ENCODE measurements at regions not wholly inside any gene's neighbourhood (a gene's known extent, or its start where the extent isn't known, plus 50 kb on each side); places are given as distances from the start of the nearest gene placed in this dataset.
"Not testable (repeated sequence)": the region's sequence is repeated elsewhere in the genome, so short reads cannot be mapped to it uniquely, and the experiment has no call there.

DNA sequence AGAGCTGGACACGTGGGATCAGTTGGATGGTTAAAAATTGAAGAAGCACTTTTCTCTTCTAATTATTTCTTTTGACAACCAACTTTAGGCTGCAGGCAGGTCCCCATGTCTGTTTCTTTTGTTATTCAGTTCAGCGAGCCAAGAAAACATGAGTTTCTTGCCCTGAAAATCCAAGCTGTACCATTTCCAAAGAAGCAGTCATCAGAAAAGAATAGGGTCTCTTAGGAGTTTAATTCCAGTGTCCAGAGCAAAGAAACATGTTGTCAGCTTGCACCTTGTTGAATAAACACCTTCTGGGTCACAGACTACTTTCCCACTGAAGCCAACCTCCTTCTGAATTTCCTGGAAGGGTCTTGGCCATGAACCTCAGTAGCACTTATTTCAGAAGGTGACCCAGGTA is 170.5 kb upstream of the COPS8 start:
- FAIRE-seq (no peak), DNase-seq (ENCODE audit: insufficient read length, low spot score) (no peak)

DNA sequence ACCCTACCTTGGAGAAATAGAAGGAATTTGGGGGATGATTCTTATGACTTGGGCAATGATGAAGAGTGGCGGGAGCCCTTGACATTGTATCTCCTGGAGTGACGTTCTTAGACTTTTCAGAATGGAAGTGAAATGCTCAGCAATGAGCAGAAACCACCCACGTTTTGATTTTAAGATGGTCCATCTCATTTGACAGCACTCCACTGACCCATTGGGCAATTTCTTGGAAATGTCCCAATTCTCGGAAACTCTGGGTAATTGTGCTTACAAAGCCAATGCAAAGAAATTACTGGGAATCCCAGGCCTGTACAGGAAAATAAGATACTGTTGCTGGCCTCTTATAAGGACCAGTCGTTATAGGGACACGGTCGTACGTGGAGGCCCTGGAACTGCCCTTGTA is 170.0 kb upstream of the COPS8 start:
- FAIRE-seq (no peak), DNase-seq (ENCODE audit: insufficient read length, low spot score) (no peak)
- no peak for TF ChIP-seq SPI1 (IDR thresholded peaks at IDR 0.05; ENCODE audit: low read depth, low read length)

More for the DNA sequence above, 170.5 kb upstream of the COPS8 start:
- no peak for TF ChIP-seq POU2F2 (IDR thresholded peaks at IDR 0.05; ENCODE audit: low read depth, low read length)
- TF ChIP-seq SPI1 (IDR thresholded peaks at IDR 0.05; ENCODE audit: low read depth, low read length), result no peak
- no peak for TF ChIP-seq POLR2AphosphoS5 (IDR thresholded peaks at IDR 0.05; ENCODE audit: low read depth, low read length)
- no peak for TF ChIP-seq POLR2A (IDR thresholded peaks at IDR 0.05; ENCODE audit: low read depth, low read length)
- no peak for TF ChIP-seq PAX5 (IDR thresholded peaks at IDR 0.05; ENCODE audit: insufficient read depth, low read length, severe bottlenecking)
- no peak for TF ChIP-seq TAF1 (IDR thresholded peaks at IDR 0.05; ENCODE audit: low read depth, low read length)

DNA sequence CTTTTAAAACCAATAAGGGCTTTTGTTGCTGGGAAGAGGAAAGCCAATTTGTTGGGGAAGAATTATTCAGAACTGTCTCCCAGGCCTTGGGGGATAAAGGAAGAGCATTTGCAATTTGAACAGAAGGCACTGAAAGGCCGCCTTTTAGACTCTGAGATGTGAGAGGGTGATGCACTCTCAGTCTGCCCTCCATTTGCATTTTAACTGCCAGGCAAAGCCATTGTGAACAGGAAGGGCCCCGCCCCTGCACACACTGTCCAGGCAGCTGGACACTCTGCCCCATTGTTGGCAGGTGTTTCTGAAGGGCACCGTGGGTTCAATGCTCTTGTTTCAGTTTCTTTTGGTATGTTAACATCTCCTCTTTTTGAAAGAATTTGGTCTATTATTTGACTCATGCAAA is 169.5 kb upstream of the COPS8 start:
- DNase-seq (ENCODE audit: insufficient read length, low spot score) (no peak), FAIRE-seq (no peak)
- no peak for TF ChIP-seq PAX5 (IDR thresholded peaks at IDR 0.05; ENCODE audit: insufficient read depth, low read length, severe bottlenecking)
- TF ChIP-seq SPI1 (IDR thresholded peaks at IDR 0.05; ENCODE audit: low read depth, low read length), result no peak
- no peak for TF ChIP-seq POLR2A (IDR thresholded peaks at IDR 0.05; ENCODE audit: low read depth, low read length)
- no peak for TF ChIP-seq TAF1 (IDR thresholded peaks at IDR 0.05; ENCODE audit: low read depth, low read length)
- TF ChIP-seq POU2F2 (IDR thresholded peaks at IDR 0.05; ENCODE audit: low read depth, low read length), result no peak
- TF ChIP-seq POLR2AphosphoS5 (IDR thresholded peaks at IDR 0.05; ENCODE audit: low read depth, low read length), result no peak

DNA sequence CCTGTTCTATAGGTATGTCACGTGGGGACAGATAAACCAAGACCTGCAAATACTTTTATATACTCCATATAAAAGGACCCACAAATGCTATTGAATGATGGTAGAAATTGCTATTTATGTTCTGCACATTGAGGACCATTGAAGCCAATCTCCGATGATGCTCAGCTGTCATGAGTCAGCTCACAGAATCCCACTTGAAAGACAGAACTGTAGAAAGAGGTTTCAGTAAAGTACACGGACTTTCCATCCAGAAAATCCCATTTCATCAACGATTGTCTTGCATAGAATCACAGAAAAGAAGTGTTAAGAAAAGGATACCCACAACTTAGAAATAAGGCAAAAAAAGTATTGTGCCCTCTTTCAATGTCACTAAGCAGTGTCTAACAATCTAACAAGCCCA is 169.0 kb upstream of the COPS8 start:
- FAIRE-seq (no peak), DNase-seq (ENCODE audit: insufficient read length, low spot score) (no peak)

DNA sequence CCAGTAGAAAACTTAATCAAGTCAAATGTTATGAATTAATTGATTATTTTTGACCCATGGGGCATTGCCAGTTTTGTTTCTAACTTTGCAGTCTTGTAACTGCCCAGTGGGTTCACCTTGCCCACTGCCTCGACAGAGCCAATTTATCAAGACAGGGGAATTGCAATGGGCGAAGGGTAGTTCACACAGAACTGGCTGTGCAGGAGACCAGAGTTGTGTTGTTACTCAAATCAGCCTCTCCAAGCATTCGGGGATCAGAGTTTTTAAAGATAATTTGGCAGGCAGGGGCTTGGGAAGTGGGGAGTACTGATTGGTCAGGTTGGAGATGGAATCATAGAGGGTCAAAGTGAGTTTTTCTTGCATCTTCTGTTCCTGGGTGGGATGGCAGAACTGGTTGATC is 168.5 kb upstream of the COPS8 start:
- DNase-seq (ENCODE audit: insufficient read length, low spot score), result no peak
- TF ChIP-seq SPI1 (IDR thresholded peaks at IDR 0.05; ENCODE audit: low read depth, low read length) (no peak), TAF1 (IDR thresholded peaks at IDR 0.05; ENCODE audit: low read depth, low read length) (no peak), POLR2AphosphoS5 (IDR thresholded peaks at IDR 0.05; ENCODE audit: low read depth, low read length) (no peak), POLR2A (IDR thresholded peaks at IDR 0.05; ENCODE audit: low read depth, low read length) (no peak), PAX5 (IDR thresholded peaks at IDR 0.05; ENCODE audit: insufficient read depth, low read length, severe bottlenecking) (no peak), POU2F2 (IDR thresholded peaks at IDR 0.05; ENCODE audit: low read depth, low read length) (no peak)
- no peak for FAIRE-seq

More for the DNA sequence above, 169.0 kb upstream of the COPS8 start:
- TF ChIP-seq TAF1 (IDR thresholded peaks at IDR 0.05; ENCODE audit: low read depth, low read length) (no peak), POU2F2 (IDR thresholded peaks at IDR 0.05; ENCODE audit: low read depth, low read length) (no peak), SPI1 (IDR thresholded peaks at IDR 0.05; ENCODE audit: low read depth, low read length) (no peak), PAX5 (IDR thresholded peaks at IDR 0.05; ENCODE audit: insufficient read depth, low read length, severe bottlenecking) (no peak), POLR2A (IDR thresholded peaks at IDR 0.05; ENCODE audit: low read depth, low read length) (no peak), POLR2AphosphoS5 (IDR thresholded peaks at IDR 0.05; ENCODE audit: low read depth, low read length) (no peak)

DNA sequence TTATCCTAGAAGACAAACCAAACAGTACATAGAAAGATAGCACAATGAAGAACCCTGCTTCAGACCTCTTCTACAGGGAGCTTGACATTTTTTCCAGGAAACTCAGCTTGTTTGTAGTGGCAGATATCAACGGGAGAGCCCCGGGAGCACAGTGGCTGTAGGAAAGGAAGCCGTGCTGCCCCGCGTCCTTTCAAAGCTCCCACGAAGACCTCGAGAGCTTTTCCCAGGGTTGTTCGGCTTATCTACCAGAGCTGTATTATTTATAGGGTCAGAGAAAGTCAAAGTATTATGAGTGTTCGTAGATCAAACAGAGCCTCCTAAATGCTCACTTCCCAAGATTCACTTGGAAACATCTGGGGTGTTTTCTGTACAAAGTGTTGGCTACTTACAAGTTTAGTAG is 167.1 kb upstream of the COPS8 start:
- DNase-seq (ENCODE audit: insufficient read length, low spot score) (no peak), FAIRE-seq (no peak)
- TF ChIP-seq POLR2A (IDR thresholded peaks at IDR 0.05; ENCODE audit: low read depth, low read length) (no peak), TAF1 (IDR thresholded peaks at IDR 0.05; ENCODE audit: low read depth, low read length) (no peak), POLR2AphosphoS5 (IDR thresholded peaks at IDR 0.05; ENCODE audit: low read depth, low read length) (no peak), POU2F2 (IDR thresholded peaks at IDR 0.05; ENCODE audit: low read depth, low read length) (no peak), SPI1 (IDR thresholded peaks at IDR 0.05; ENCODE audit: low read depth, low read length) (no peak), PAX5 (IDR thresholded peaks at IDR 0.05; ENCODE audit: insufficient read depth, low read length, severe bottlenecking) (no peak)

DNA sequence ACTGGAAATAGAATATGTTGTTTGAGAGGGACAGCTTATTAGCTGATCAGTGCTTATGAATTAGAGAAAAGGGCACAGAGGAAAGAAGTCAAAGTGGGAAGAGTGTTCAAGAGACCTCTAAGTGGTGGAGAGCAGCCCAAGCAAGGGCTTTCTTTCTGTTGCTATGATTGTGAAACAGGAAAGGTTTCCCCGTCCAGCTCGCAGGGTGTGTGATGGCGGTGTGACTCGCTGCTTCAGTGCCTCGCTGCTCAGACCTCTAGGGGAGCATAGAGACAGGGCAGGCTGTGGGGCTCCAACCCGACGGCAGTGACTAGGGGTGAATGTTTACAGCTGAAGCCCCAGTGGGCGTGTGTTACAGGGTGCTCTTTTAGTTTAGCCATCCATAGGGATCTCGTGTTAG is 166.5 kb upstream of the COPS8 start:
- DNase-seq (ENCODE audit: insufficient read length, low spot score) (no peak), FAIRE-seq (no peak)
- TF ChIP-seq TAF1 (IDR thresholded peaks at IDR 0.05; ENCODE audit: low read depth, low read length), result no peak
- TF ChIP-seq POLR2A (IDR thresholded peaks at IDR 0.05; ENCODE audit: low read depth, low read length), result no peak
- TF ChIP-seq PAX5 (IDR thresholded peaks at IDR 0.05; ENCODE audit: insufficient read depth, low read length, severe bottlenecking), result no peak
- TF ChIP-seq POLR2AphosphoS5 (IDR thresholded peaks at IDR 0.05; ENCODE audit: low read depth, low read length), result no peak
- no peak for TF ChIP-seq POU2F2 (IDR thresholded peaks at IDR 0.05; ENCODE audit: low read depth, low read length)
- TF ChIP-seq SPI1 (IDR thresholded peaks at IDR 0.05; ENCODE audit: low read depth, low read length), result no peak

DNA sequence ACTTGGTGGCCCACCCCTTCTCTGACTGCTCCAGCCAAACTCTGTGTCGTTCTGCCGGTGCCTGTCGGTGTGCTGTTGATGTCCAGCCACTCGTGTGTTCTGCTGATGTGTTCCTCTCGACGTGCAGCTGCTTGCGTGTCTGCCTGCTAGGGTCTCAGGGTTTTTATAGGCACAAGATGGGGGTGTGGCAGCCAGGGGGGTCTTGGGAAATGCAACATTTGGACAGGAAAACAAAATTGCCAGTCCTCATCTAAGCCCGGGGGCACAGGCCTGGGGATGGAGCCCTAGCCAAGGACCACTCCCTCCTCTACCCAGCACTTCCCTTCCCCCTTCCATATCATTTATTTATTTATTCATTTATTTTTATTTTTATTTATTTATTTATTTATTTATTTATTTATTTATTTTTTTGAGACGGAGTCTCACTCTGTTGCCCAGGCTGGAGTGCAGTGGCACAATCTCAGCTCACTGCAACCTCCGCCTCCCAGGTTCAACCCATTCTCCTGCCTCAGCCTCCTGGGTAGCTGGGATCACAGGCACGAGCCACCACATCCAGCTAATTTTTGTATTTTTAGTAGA is 165.8 kb upstream of the COPS8 start:
- not testable (repeated sequence) for FAIRE-seq; DNase-seq (ENCODE audit: insufficient read length, low spot score)

DNA sequence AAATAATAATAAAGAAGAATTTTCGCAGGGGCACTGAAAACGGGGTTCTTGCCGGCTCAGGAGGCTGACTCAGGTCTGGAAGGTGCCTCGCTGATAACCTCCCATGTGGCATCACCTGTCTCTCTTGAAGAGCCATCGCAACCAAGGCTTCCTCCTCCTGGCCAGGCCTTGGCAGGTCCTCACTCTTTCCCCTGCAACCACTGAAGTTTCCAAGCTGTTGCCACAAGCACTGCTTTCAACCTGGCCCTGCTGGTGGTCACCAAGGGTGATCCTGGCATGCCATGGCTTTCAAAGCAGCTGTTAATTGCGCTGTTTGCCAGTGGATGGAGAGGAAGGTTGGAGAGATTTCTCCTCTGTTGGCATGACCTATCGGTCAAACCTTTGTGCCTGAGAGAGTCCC is 163.6 kb upstream of the COPS8 start:
- no peak for FAIRE-seq
- TF ChIP-seq POU2F2 (IDR thresholded peaks at IDR 0.05; ENCODE audit: low read depth, low read length) (no peak), POLR2A (IDR thresholded peaks at IDR 0.05; ENCODE audit: low read depth, low read length) (no peak), PAX5 (IDR thresholded peaks at IDR 0.05; ENCODE audit: insufficient read depth, low read length, severe bottlenecking) (no peak), POLR2AphosphoS5 (IDR thresholded peaks at IDR 0.05; ENCODE audit: low read depth, low read length) (no peak), TAF1 (IDR thresholded peaks at IDR 0.05; ENCODE audit: low read depth, low read length) (no peak), SPI1 (IDR thresholded peaks at IDR 0.05; ENCODE audit: low read depth, low read length) (no peak)
- DNase-seq (ENCODE audit: insufficient read length, low spot score), result no peak

DNA sequence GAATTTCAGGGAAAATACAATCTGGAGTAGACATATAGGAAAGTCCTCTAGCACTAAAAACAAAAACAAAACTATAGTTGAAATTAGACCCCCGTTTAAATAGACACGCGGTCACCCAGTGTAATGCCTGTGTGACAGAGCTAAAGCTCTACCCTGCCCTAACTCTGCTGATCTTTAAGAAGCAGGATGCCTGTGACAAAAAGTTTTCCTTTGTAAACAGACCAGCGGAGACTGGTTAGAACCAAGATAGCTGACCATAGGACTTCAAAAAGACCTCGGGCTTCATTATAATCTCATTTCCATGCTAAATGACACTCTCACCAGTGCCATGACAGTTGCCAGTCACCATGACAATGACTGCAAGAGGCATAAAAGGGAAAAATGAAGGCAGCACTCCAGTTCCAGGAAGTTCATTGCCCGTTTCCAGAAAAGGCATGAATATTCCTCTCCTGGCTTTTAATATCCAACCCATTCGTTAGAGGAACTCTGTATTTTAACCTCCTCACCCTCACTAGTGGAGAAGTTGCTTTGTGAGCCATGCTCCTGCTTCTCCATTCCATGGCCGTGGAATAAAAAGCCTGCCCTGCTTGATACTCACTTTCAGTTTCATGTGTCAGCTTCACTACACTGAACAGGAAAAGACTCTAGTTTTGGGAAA is 157.2 kb upstream of the COPS8 start:
- no peak for FAIRE-seq
- no peak for DNase-seq (ENCODE audit: insufficient read length, low spot score)
- no peak for TF ChIP-seq PAX5 (IDR thresholded peaks at IDR 0.05; ENCODE audit: insufficient read depth, low read length, severe bottlenecking)
- TF ChIP-seq TAF1 (IDR thresholded peaks at IDR 0.05; ENCODE audit: low read depth, low read length), result no peak
- no peak for TF ChIP-seq POU2F2 (IDR thresholded peaks at IDR 0.05; ENCODE audit: low read depth, low read length)
